ENCODE measurements at regions not wholly inside any gene's neighbourhood (a gene's known extent, or its start where the extent isn't known, plus 50 kb on each side); places are given as distances from the start of the nearest gene placed in this dataset.

DNA sequence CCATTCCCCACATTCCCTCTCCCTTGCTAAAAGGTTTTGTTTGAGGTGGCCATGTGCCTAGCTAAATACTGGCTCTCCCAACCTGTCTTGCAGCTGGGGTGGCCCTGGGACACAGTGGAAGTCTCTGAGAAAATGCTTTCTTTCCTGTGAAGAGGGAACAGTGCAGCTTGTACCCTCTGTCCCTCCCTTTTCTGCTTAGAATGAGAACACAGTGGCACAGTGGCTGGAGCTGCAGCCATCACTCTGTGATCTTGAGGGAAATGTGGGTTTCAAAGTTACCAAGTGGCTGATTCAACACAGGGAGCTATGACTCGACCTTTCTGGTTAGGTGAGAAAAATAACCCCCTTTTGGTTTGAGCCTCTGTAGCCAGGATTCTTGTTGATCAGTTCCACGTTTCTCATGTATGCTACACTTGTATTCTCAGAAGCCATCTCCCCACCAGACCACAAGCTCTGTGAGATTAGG is 62.7 kb upstream of the CARD11 start:
- H3K27me3 ChIP-seq = no peaks in the 10 kb centered on the region
- no peak for DNase-seq
- H3K4me3 ChIP-seq = no peak overlapping the region
- H3K9me3 ChIP-seq = no peaks in the 10 kb centered on the region
- no peak overlapping the region for H3K27ac ChIP-seq
- H3K36me3 ChIP-seq = no peaks in the 10 kb centered on the region
- no peak for TF ChIP-seq POLR2A (IDR thresholded peaks at IDR 0.05)
- TF ChIP-seq, protein P1, sequence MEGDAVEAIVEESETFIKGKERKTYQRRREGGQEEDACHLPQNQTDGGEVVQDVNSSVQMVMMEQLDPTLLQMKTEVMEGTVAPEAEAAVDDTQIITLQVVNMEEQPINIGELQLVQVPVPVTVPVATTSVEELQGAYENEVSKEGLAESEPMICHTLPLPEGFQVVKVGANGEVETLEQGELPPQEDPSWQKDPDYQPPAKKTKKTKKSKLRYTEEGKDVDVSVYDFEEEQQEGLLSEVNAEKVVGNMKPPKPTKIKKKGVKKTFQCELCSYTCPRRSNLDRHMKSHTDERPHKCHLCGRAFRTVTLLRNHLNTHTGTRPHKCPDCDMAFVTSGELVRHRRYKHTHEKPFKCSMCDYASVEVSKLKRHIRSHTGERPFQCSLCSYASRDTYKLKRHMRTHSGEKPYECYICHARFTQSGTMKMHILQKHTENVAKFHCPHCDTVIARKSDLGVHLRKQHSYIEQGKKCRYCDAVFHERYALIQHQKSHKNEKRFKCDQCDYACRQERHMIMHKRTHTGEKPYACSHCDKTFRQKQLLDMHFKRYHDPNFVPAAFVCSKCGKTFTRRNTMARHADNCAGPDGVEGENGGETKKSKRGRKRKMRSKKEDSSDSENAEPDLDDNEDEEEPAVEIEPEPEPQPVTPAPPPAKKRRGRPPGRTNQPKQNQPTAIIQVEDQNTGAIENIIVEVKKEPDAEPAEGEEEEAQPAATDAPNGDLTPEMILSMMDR (IDR thresholded peaks at IDR 0.05) = no peak
- no peaks in the 10 kb centered on the region for H3K4me1 ChIP-seq

DNA sequence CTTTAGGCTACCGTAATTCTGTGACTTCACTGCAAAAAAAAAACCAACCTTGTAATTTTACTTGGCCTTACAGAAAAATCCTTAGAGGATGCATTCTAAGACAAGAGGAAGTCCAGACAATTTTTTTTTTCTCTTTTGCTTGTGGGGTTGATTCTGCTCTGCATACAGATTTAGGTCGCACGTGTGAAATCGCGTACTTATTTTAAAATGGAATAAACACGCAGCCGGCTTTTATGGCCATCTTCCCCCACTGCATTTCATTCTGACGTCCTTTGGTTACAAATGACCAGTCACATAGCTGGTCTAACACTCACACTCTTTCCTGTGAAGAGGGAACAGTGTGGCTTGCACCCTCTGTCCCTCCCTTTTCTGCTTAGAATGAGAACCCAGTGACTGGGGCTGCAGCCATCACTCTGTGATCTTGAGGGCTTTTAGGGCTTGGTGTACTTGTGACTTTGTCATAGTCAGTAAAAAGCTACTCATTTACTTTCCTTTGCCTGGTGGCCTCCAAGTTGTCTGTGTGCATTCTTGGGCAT is 63.6 kb upstream of the CARD11 start:
- Histone ChIP-seq H3K36me3 (no peaks in the 10 kb centered on the region), H3K27me3 (no peaks in the 10 kb centered on the region), H3K9me3 (no peaks in the 10 kb centered on the region), H3K4me1 (no peaks in the 10 kb centered on the region), H3K27ac (no peak overlapping the region), H3K4me3 (no peak overlapping the region)
- TF ChIP-seq POLR2A (IDR thresholded peaks at IDR 0.05) = no peak
- TF ChIP-seq, protein P1 (IDR thresholded peaks at IDR 0.05) = no peak
- DNase-seq = no peak

DNA sequence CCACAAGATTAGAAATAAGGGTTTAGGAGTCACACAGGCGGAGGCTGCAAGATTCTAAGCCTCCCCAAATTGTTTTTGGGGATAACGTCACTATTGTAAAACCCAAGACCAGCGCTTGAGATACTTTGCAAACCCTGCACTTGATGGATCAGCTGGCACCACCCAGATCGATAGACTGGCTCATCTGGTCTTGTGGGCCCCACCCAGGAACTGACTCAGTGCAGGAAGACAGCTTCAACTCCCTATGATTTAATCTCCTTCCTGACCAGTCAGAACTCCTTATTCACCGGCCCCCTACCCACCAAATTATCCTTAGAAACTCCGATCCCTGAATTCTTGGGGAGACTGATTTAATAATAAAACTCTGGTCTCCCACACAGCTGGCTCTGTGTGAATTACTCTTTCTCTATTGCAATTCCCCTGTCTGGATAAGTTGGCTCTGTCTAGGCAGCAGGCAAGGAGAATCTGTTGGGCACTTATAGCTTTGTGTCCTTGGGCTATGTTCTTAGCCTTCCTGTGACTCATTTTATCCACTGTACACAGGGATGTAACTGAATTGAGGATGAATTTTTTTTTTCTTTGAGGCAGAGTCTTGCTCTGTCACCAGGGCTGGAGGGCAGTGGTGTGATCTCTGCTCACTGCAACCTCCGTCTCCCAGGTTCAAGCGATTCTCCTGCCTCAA is 64.4 kb upstream of the CARD11 start:
- Histone ChIP-seq H3K4me1 (no peaks in the 10 kb centered on the region), H3K36me3 (no peaks in the 10 kb centered on the region), H3K9me3 (no peaks in the 10 kb centered on the region), H3K27me3 (no peaks in the 10 kb centered on the region), H3K4me3 (no peak overlapping the region), H3K27ac (no peak overlapping the region)
- TF ChIP-seq, protein P1 (IDR thresholded peaks at IDR 0.05) = no peak
- no peak for TF ChIP-seq POLR2A (IDR thresholded peaks at IDR 0.05)
- DNase-seq = no peak

DNA sequence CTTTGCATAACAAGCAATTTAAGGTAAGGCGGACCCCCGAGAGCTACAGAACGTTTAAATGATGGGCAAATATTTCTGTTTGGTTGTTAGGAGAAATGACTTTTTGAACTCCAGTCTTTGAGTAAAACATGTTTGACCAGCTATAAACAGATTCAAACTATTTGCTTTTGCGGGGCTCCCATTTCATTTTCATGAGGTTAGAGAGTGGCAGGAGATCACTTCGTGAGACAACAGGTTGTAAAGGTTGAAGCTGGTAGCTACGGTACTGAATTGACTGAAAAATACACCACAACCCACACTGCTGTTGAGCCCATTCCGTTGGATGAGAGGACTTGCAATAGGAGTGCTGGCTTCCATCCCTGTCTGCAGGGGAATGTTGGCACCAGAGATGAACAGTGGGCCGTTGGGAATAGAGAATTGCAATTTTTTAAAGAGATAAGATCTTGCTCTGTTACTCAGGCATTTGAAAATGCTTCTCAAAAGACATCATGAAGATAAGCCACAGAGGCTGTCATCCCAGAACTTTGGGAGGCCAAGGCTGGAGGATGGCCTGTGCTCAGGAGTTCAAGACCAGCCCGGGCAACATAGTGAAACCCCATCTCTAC is 65.7 kb upstream of the CARD11 start:
- Histone ChIP-seq H3K4me3 (no peak overlapping the region), H3K9me3 (peaks cover 0 to 5% (median 0%) of the 10 kb centered on the region in 4 donors), H3K27me3 (no peaks in the 10 kb centered on the region), H3K36me3 (no peaks in the 10 kb centered on the region), H3K27ac (no peak overlapping the region), H3K4me1 (no peaks in the 10 kb centered on the region)
- TF ChIP-seq, protein P1 (IDR thresholded peaks at IDR 0.05) = no peak
- TF ChIP-seq POLR2A (IDR thresholded peaks at IDR 0.05) = no peak
- peak in 1 of 3 donors; percentile 8 for DNase-seq

DNA sequence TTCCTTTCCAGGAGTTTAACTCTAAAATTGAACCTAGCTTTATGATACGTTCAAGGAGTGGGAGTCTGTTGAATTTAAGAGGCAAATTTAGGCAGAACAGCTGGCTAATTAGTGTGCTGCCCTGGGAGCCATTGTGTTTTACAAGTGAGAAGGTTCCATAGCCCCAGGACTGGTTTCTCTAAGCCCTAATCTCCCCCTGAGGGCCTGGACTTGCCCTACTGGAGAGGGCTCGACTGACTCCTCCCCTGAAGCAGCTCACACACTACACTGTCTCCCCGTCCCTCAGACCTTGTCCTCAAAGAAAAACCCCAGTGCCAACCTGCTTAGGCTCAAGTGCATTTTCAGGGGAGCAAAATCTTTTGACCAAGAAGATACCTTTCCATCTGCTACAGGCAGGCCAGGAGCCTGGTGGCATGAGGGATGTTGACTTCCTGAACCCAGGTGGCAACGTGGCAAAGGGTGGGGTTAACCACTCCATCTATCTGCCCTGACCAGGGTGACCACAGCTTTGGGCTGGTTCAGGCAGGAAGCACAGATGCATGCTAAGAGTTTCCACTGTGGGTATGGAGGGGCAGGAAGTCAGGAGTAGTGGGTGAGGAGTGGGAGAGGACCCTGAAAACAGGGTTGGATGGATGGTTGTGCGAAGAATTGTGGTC is 68.9 kb upstream of the CARD11 start:
- Histone ChIP-seq H3K36me3 (no peaks in the 10 kb centered on the region), H3K4me1 (no peaks in the 10 kb centered on the region), H3K4me3 (no peak overlapping the region), H3K9me3 (peaks cover 0 to 5% (median 0%) of the 10 kb centered on the region in 4 donors), H3K27ac (no peak overlapping the region), H3K27me3 (no peaks in the 10 kb centered on the region)
- no peak for TF ChIP-seq POLR2A (IDR thresholded peaks at IDR 0.05)
- TF ChIP-seq, protein P1 (IDR thresholded peaks at IDR 0.05) = no peak
- DNase-seq = peak in 1 of 3 donors; percentile 15
